SK-N-MC (cell line): ENCODE measurements at regions not wholly inside any gene's neighbourhood (a gene's known extent, or its start where the extent isn't known, plus 50 kb on each side); places are given as distances from the start of the nearest gene placed in this dataset.

Experiments
- DNase-seq: peaks from one replicate; pipeline ENCODE4 v3.0.0-alpha.2; 2011; ENCODE audit warnings: low read depth, low spot score
- H3K27ac ChIP-seq: fragments of 200-600 bp; sonication (generic); 2 replicates; pipeline ENCODE4 v1.5.1; 2016; ENCODE audit warnings: mixed run types
- H3K36me3 ChIP-seq: fragments of 200-600 bp; sonication (generic); 2 replicates; pipeline ENCODE4 v1.6.1; 2017; ENCODE audit warnings: antibody characterized with exemption, low read length, mixed read lengths; ENCODE audit not compliant: insufficient read depth
- H3K4me3 ChIP-seq: fragments of 200-600 bp; sonication (generic); 2 replicates; pipeline ENCODE4 v1.5.1; 2016
- H3K9ac ChIP-seq: fragments of 200-600 bp; sonication (generic); 2 replicates; pipeline ENCODE4 v1.8.0; 2017; ENCODE audit warnings: mixed run types, mixed read lengths; ENCODE audit not compliant: insufficient read length
- H3K9me3 ChIP-seq: fragments of 200-600 bp; sonication (generic); 2 replicates; pipeline ENCODE4 v1.6.1; 2017; ENCODE audit warnings: low read depth, mild to moderate bottlenecking, antibody characterized with exemption, low read length, moderate library complexity, mixed read lengths
- EZH2 ChIP-seq: fragments of 200-600 bp; sonication (generic); IDR thresholded peaks from one replicate; pipeline ENCODE4 v1.6.1; 2017; ENCODE audit warnings: antibody characterized with exemption
- FOXP2 ChIP-seq: optimal IDR thresholded peaks from 2 replicates; pipeline ENCODE3; 2011; ENCODE audit warnings: mild to moderate bottlenecking, moderate library complexity; ENCODE audit not compliant: insufficient read depth; ENCODE audit errors: extremely low read length, control extremely low read depth
- POLR2AphosphoS5 ChIP-seq: IDR thresholded peaks from 2 replicates; pipeline ENCODE4 v1.6.1; 2012; ENCODE audit warnings: mild to moderate bottlenecking, low read depth, low read length, borderline replicate concordance

DNA sequence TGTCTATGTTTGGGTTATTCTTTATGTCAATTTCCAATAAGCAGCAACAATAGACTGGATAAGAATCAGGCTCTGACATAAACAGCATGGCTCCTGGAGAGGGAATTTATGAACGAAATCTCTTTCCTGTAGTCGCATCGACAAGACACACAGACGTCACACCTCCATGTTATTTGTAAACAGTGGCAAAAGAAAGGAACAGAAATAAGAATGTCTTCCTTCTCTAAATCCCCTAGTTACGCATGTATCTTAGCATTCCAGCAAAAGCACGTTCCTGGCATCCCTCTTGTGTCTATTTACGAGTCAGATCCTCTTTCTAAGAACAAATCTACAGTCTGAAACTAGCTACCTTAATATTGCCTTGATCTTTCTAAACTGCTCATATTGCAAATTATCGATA is 559.1 kb upstream of the JAG1 start:
- H3K27ac ChIP-seq: no peak overlapping the region
- H3K9me3 ChIP-seq: no peaks in the 10 kb centered on the region
- TF ChIP-seq EZH2 (no peak), POLR2AphosphoS5 (no peak), FOXP2 (no peak)
- no peak overlapping the region for H3K4me3 ChIP-seq
- DNase-seq: no peak
- H3K36me3 ChIP-seq: no peaks in the 10 kb centered on the region
- H3K9ac ChIP-seq: no peak overlapping the region

DNA sequence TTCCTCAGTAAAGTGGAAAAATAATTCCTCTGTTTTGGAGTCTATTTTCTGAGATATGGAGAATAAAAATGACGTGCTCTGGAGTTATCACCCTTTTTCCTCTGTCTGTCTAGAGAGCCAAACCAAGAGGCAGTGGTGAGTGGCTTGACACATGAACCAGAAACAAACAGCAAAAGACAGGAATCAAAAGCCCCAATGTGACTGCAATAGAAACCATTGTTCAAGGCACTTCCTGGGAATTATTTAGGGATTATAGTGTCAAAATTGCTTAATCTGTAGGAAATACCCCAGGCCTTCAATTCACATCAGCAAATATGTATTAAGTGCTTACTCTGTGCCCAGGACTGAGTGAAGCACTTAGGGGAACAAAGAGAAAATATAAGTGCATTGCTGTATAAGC is 560.4 kb upstream of the JAG1 start:
- no peak for DNase-seq
- Histone ChIP-seq H3K27ac (no peak overlapping the region), H3K4me3 (no peak overlapping the region), H3K36me3 (no peaks in the 10 kb centered on the region), H3K9ac (no peak overlapping the region), H3K9me3 (no peaks in the 10 kb centered on the region)
- TF ChIP-seq POLR2AphosphoS5: no peak
- TF ChIP-seq EZH2: no peak
- TF ChIP-seq FOXP2: no peak

GRCh38 chr20:11234608-11235007 is 560.8 kb upstream of the JAG1 start:
- no peaks in the 10 kb centered on the region for H3K36me3 ChIP-seq
- no peak for DNase-seq
- no peaks in the 10 kb centered on the region for H3K9me3 ChIP-seq
- no peak for TF ChIP-seq FOXP2
- TF ChIP-seq EZH2: no peak
- no peak for TF ChIP-seq POLR2AphosphoS5
- H3K9ac ChIP-seq: no peak overlapping the region
- no peak overlapping the region for H3K4me3 ChIP-seq
- H3K27ac ChIP-seq: no peak overlapping the region

- no peaks in the 10 kb centered on the region for H3K36me3 ChIP-seq
- TF ChIP-seq EZH2: no peak
- TF ChIP-seq POLR2AphosphoS5: no peak
- TF ChIP-seq FOXP2: no peak
- no peak overlapping the region for H3K9ac ChIP-seq
- no peak for DNase-seq
- no peak overlapping the region for H3K27ac ChIP-seq
- no peaks in the 10 kb centered on the region for H3K9me3 ChIP-seq
- H3K4me3 ChIP-seq: no peak overlapping the region
Observed at GRCh38 chr20:11235058-11235457, 561.3 kb upstream of the JAG1 start.

DNA sequence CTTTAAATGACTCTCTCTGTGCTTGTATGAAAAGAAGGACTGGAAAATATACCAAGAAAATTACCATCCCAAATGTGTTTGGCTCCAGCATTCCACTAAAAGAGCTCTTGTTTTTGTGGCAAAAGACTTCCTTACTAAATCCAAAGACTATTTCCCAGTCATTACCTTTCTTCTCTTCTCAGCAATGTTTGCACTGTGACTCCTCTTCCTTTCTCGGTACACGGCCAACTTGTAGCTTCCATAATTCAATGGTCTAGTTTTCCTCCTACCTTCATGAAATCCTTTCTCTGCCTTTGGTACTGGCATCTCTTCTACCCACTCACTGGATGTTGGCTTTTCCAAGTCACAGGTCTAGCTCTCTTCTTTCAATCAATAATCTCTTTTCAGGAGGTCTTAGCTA is 568.5 kb upstream of the JAG1 start:
- H3K27ac ChIP-seq: no peak overlapping the region
- H3K4me3 ChIP-seq: no peak overlapping the region
- no peaks in the 10 kb centered on the region for H3K36me3 ChIP-seq
- TF ChIP-seq FOXP2 (no peak), EZH2 (no peak), POLR2AphosphoS5 (no peak)
- no peak overlapping the region for H3K9ac ChIP-seq
- H3K9me3 ChIP-seq: no peaks in the 10 kb centered on the region
- no peak for DNase-seq

- no peak for DNase-seq
- no peak overlapping the region for H3K9ac ChIP-seq
Observed at GRCh38 chr20:11245431-11245830, 571.6 kb upstream of the JAG1 start.

GRCh38 chr20:11246251-11246775 is 572.5 kb upstream of the JAG1 start:
- TF ChIP-seq FOXP2 (no peak), EZH2 (no peak), POLR2AphosphoS5 (no peak)
- Histone ChIP-seq H3K9me3 (no peaks in the 10 kb centered on the region), H3K27ac (no peak overlapping the region), H3K4me3 (no peak overlapping the region), H3K36me3 (no peaks in the 10 kb centered on the region), H3K9ac (no peak overlapping the region)
- DNase-seq: no peak

More at GRCh38 chr20:11245431-11245830, 571.6 kb upstream of the JAG1 start:
- H3K36me3 ChIP-seq: no peaks in the 10 kb centered on the region
- no peaks in the 10 kb centered on the region for H3K9me3 ChIP-seq
- no peak for TF ChIP-seq FOXP2
- TF ChIP-seq POLR2AphosphoS5: no peak
- TF ChIP-seq EZH2: no peak
- H3K4me3 ChIP-seq: no peak overlapping the region
- H3K27ac ChIP-seq: no peak overlapping the region

- Histone ChIP-seq H3K36me3 (no peaks in the 10 kb centered on the region), H3K27ac (no peak overlapping the region), H3K9me3 (no peaks in the 10 kb centered on the region), H3K4me3 (no peak overlapping the region), H3K9ac (no peak overlapping the region)
- DNase-seq: no peak
- TF ChIP-seq FOXP2 (no peak), POLR2AphosphoS5 (no peak), EZH2 (no peak)
Observed at GRCh38 chr20:11247046-11248010, 573.5 kb upstream of the JAG1 start.
